ENCODE measurements at regions not wholly inside any gene's neighbourhood (a gene's known extent, or its start where the extent isn't known, plus 50 kb on each side); places are given as distances from the start of the nearest gene placed in this dataset.

- Histone ChIP-seq H3K4me1 (no peaks in the 10 kb centered on the region), H3K9me3 (no peaks in the 10 kb centered on the region), H3K4me3 (no peak overlapping the region), H3K27me3 (no peaks in the 10 kb centered on the region), H3K36me3 (no peaks in the 10 kb centered on the region), H3K27ac (no peak overlapping the region)
- TF ChIP-seq CTCF (IDR thresholded peaks at IDR 0.05): no peak
- TF ChIP-seq POLR2A (IDR thresholded peaks at IDR 0.05): no peak
- no peak for TF ChIP-seq POLR2AphosphoS5 (IDR thresholded peaks at IDR 0.05)
- no peak for TF ChIP-seq EP300 (IDR thresholded peaks at IDR 0.05)
- WGBS, 2 donors (ENCODE audit: low coverage in 1 of 2): 68 to 100% methylated on average over 1 to 3 of the region's 5 CpGs
- ATAC-seq: no peak
These were observed 252.4 kb upstream of the RPS6KA3 start for GRCh38 chrX:20519146-20519545.

- H3K4me1 ChIP-seq: no peaks in the 10 kb centered on the region
- H3K9me3 ChIP-seq: no peaks in the 10 kb centered on the region
- H3K27ac ChIP-seq: no peak overlapping the region
- H3K27me3 ChIP-seq: no peaks in the 10 kb centered on the region
- WGBS, 2 donors (ENCODE audit: low coverage in 1 of 2): 45 to 75% methylated on average over 1 of the region's 1 CpG
- TF ChIP-seq POLR2A (IDR thresholded peaks at IDR 0.05): no peak
- no peak for TF ChIP-seq EP300 (IDR thresholded peaks at IDR 0.05)
- no peak for TF ChIP-seq CTCF (IDR thresholded peaks at IDR 0.05)
- TF ChIP-seq POLR2AphosphoS5 (IDR thresholded peaks at IDR 0.05): no peak
- no peaks in the 10 kb centered on the region for H3K36me3 ChIP-seq
- H3K4me3 ChIP-seq: no peak overlapping the region
- ATAC-seq: no peak
These were observed 250.9 kb upstream of the RPS6KA3 start for GRCh38 chrX:20517565-20517964.

GRCh38 chrX:20515841-20516461 is 249.2 kb upstream of the RPS6KA3 start:
- Histone ChIP-seq H3K36me3 (no peaks in the 10 kb centered on the region), H3K27ac (no peak overlapping the region), H3K4me1 (no peaks in the 10 kb centered on the region), H3K9me3 (no peaks in the 10 kb centered on the region), H3K27me3 (no peaks in the 10 kb centered on the region), H3K4me3 (no peak overlapping the region)
- no peak for TF ChIP-seq EP300 (IDR thresholded peaks at IDR 0.05)
- no peak for TF ChIP-seq CTCF (IDR thresholded peaks at IDR 0.05)
- TF ChIP-seq POLR2A (IDR thresholded peaks at IDR 0.05): no peak
- no peak for TF ChIP-seq POLR2AphosphoS5 (IDR thresholded peaks at IDR 0.05)
- ATAC-seq: no peak
- WGBS, 2 donors (ENCODE audit: low coverage in 1 of 2): 57% methylated on average over 1 of the region's 1 CpG; no CpG with 5 or more reads in 1 of the 2 donors

- H3K27ac ChIP-seq: no peak overlapping the region
- 0 to 8% methylated on average over 1 of the region's 1 CpG for WGBS, 2 donors (ENCODE audit: low coverage in 1 of 2)
- no peak overlapping the region for H3K4me3 ChIP-seq
- TF ChIP-seq EP300 (IDR thresholded peaks at IDR 0.05) (no peak), POLR2AphosphoS5 (IDR thresholded peaks at IDR 0.05) (no peak), CTCF (IDR thresholded peaks at IDR 0.05) (no peak), POLR2A (IDR thresholded peaks at IDR 0.05) (no peak)
- H3K4me1 ChIP-seq: no peaks in the 10 kb centered on the region
- no peak for ATAC-seq
- H3K27me3 ChIP-seq: no peaks in the 10 kb centered on the region
- no peaks in the 10 kb centered on the region for H3K36me3 ChIP-seq
- H3K9me3 ChIP-seq: no peaks in the 10 kb centered on the region
These were observed 247.6 kb upstream of the RPS6KA3 start for GRCh38 chrX:20514358-20514757.

- 45 to 55% methylated on average over 3 of the region's 3 CpGs for WGBS, 2 donors (ENCODE audit: low coverage in 1 of 2)
These were observed 246.5 kb upstream of the RPS6KA3 start for GRCh38 chrX:20513185-20513584.

More at GRCh38 chrX:20513185-20513584, 246.5 kb upstream of the RPS6KA3 start:
- no peak for ATAC-seq
- Histone ChIP-seq H3K36me3 (no peaks in the 10 kb centered on the region), H3K27ac (no peak overlapping the region), H3K9me3 (no peaks in the 10 kb centered on the region), H3K27me3 (no peaks in the 10 kb centered on the region), H3K4me3 (no peak overlapping the region), H3K4me1 (no peaks in the 10 kb centered on the region)
- TF ChIP-seq POLR2A (IDR thresholded peaks at IDR 0.05): no peak
- no peak for TF ChIP-seq CTCF (IDR thresholded peaks at IDR 0.05)
- TF ChIP-seq POLR2AphosphoS5 (IDR thresholded peaks at IDR 0.05): no peak
- no peak for TF ChIP-seq EP300 (IDR thresholded peaks at IDR 0.05)

Measured in gastroesophageal sphincter (tissue), 4 donors.